KMS-11 (cell line): ENCODE measurements at regions not wholly inside any gene's neighbourhood (a gene's known extent, or its start where the extent isn't known, plus 50 kb on each side); places are given as distances from the start of the nearest gene placed in this dataset.

Experiments used
- H2AFZ ChIP-seq: fragments of 200-600 bp; sonication (generic); 2 replicates; pipeline ENCODE4 v1.6.1; 2016; ENCODE audit warnings: antibody characterized with exemption, mixed run types, low read depth
- H3K27ac ChIP-seq: fragments of 200-600 bp; sonication (generic); 2 replicates; pipeline ENCODE4 v1.6.1; 2016; ENCODE audit warnings: mild to moderate bottlenecking, mixed run types
- H3K27me3 ChIP-seq: fragments of 200-600 bp; sonication (generic); 2 replicates; pipeline ENCODE4 v1.6.1; 2017; ENCODE audit warnings: mild to moderate bottlenecking, low read depth, mixed run types, moderate library complexity; ENCODE audit not compliant: insufficient read depth
- H3K36me3 ChIP-seq: fragments of 200-600 bp; sonication (generic); 2 replicates; pipeline ENCODE4 v1.6.1; 2017; ENCODE audit warnings: mild to moderate bottlenecking, mixed run types; ENCODE audit not compliant: insufficient read depth
- H3K4me1 ChIP-seq: fragments of 200-600 bp; sonication (generic); 2 replicates; pipeline ENCODE4 v1.6.1; 2016; ENCODE audit warnings: mild to moderate bottlenecking, low read depth, mixed run types; ENCODE audit not compliant: poor library complexity, severe bottlenecking
- H3K4me2 ChIP-seq: fragments of 200-600 bp; sonication (generic); 2 replicates; pipeline ENCODE4 v1.7.0; 2016; ENCODE audit warnings: mild to moderate bottlenecking, mixed run types
- H3K4me3 ChIP-seq: fragments of 200-600 bp; sonication (generic); IDR thresholded peaks from 2 replicates; pipeline ENCODE4 v1.6.1; 2017; ENCODE audit warnings: low read depth, low read length, mixed read lengths; ENCODE audit not compliant: insufficient read depth
- H3K79me2 ChIP-seq: fragments of 200-600 bp; sonication (generic); 2 replicates; pipeline ENCODE4 v1.6.1; 2016; ENCODE audit warnings: low read depth, mixed run types; ENCODE audit not compliant: insufficient read depth
- H3K9ac ChIP-seq: fragments of 200-600 bp; sonication (generic); 2 replicates; pipeline ENCODE4 v1.6.1; 2016; ENCODE audit warnings: mild to moderate bottlenecking, mixed run types
- H4K20me1 ChIP-seq: fragments of 200-600 bp; sonication (generic); 2 replicates; pipeline ENCODE4 v1.6.1; 2016; ENCODE audit warnings: mild to moderate bottlenecking, mixed run types; ENCODE audit not compliant: insufficient read depth
- TF ChIP-seq, protein P1 (sequence below): fragments of 200-600 bp; sonication (generic); conservative IDR thresholded peaks from 2 replicates; pipeline ENCODE4 v1.6.1; 2017; ENCODE audit warnings: low read depth, mild to moderate bottlenecking, antibody characterized with exemption, low read length, moderate library complexity, mixed read lengths

DNA sequence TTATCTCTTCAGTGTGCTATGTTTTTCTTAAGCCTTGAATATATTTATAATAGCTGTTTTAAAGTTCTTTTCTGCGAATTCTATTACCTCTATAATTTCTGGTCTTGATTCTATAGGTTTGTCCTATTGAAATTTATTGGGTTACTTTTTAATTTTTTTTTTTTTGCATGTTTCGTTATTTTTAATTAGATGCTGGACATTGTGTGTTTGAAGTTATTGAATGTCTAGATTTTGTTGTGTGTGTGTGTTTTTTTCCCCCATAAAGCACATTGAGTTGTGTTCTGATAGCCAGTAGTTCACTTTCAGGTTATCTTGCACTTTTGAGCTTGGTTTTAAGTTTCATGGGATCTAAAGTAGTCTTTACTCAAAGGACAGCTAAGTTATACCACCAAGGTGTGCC is 394.9 kb downstream of the RPS24 start:
- TF ChIP-seq, protein P1, sequence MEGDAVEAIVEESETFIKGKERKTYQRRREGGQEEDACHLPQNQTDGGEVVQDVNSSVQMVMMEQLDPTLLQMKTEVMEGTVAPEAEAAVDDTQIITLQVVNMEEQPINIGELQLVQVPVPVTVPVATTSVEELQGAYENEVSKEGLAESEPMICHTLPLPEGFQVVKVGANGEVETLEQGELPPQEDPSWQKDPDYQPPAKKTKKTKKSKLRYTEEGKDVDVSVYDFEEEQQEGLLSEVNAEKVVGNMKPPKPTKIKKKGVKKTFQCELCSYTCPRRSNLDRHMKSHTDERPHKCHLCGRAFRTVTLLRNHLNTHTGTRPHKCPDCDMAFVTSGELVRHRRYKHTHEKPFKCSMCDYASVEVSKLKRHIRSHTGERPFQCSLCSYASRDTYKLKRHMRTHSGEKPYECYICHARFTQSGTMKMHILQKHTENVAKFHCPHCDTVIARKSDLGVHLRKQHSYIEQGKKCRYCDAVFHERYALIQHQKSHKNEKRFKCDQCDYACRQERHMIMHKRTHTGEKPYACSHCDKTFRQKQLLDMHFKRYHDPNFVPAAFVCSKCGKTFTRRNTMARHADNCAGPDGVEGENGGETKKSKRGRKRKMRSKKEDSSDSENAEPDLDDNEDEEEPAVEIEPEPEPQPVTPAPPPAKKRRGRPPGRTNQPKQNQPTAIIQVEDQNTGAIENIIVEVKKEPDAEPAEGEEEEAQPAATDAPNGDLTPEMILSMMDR = no peak
- no peaks in the 10 kb centered on the region for H4K20me1 ChIP-seq
- no peaks in the 10 kb centered on the region for H3K79me2 ChIP-seq
- no peak overlapping the region for H3K4me2 ChIP-seq
- H3K27ac ChIP-seq = no peak overlapping the region
- H3K4me3 ChIP-seq = no peak overlapping the region
- no peaks in the 10 kb centered on the region for H3K4me1 ChIP-seq
- H3K27me3 ChIP-seq = no peaks in the 10 kb centered on the region
- no peak overlapping the region for H2AFZ ChIP-seq
- H3K36me3 ChIP-seq = no peaks in the 10 kb centered on the region
- H3K9ac ChIP-seq = no peak overlapping the region

DNA sequence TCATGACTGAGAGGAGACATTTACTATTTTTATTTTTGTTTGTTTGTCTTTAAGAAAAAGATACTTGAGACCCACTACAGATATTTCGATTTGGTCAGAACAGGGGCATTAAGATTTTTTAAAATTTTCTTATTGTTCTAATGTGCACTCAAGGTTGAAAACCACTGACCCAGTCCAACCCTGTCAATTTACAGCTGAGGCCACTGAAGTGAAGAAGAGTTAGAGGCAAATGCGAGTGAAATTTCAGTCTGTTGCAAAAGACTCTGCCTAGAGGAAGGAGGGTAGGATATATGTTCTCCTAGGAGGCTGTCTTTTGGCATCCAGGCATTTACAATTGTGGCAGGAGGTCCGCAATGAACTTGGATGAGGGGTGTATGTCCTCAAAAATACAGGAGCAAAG is 396.3 kb downstream of the RPS24 start:
- Histone ChIP-seq H3K27me3 (no peaks in the 10 kb centered on the region), H4K20me1 (no peaks in the 10 kb centered on the region), H3K9ac (no peak overlapping the region), H2AFZ (no peak overlapping the region), H3K4me1 (no peaks in the 10 kb centered on the region), H3K27ac (no peak overlapping the region), H3K4me2 (no peak overlapping the region), H3K79me2 (no peaks in the 10 kb centered on the region), H3K36me3 (no peaks in the 10 kb centered on the region), H3K4me3 (no peak overlapping the region)
- TF ChIP-seq, protein P1 = no peak

DNA sequence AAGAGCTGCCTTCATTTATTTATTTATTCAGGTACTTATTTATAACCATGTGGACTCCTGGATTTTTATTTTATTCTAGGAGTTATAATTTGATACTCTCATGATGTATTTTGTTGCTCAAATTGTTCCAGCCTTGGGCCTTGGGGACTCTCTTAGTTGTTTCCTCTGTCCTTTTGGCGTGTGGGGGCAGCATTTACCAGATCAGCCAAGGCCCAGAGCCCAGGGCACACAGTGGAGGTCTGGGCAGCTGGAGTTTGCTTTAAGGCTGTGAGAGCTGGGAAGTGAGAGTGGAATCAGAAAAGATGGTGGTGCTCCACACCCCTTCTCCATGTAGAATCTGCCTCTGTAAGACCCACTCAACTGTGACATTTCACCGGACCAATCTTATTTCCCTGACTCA is 398.9 kb downstream of the RPS24 start:
- H3K27me3 ChIP-seq = no peaks in the 10 kb centered on the region
- H3K4me2 ChIP-seq = no peak overlapping the region
- no peak overlapping the region for H3K4me3 ChIP-seq
- no peak overlapping the region for H3K9ac ChIP-seq
- H4K20me1 ChIP-seq = no peaks in the 10 kb centered on the region
- H3K4me1 ChIP-seq = no peaks in the 10 kb centered on the region
- TF ChIP-seq, protein P1 = no peak
- H3K36me3 ChIP-seq = no peaks in the 10 kb centered on the region
- H3K79me2 ChIP-seq = no peaks in the 10 kb centered on the region
- no peak overlapping the region for H3K27ac ChIP-seq
- no peak overlapping the region for H2AFZ ChIP-seq

DNA sequence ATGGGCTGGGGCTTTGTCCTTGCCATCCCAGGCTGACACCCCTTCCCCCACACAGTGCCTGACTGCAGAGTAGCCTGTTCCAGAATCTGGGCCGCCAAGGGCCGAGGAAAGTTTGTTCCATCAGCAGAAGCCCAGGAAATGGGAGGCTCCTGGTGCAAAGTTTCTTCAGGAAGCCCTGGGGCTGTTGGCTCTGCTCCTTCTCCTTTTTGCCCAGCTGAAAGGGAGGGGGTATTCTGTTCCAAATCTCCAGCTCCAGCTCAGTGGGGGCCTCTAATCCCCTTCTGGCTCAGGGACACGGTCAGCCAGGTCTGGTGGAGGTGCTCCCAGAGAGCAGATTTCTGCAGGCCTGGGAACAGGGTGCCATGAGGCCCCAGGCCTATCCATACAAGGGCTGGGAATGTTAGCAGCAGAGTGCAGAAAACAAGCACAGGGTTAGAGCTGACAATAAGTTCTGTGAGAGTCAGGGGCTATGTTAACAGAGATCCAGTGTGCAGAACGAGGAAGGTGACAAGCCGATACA is 399.5 kb downstream of the RPS24 start:
- H3K36me3 ChIP-seq = no peaks in the 10 kb centered on the region
- H3K27me3 ChIP-seq = no peaks in the 10 kb centered on the region
- no peak overlapping the region for H3K4me3 ChIP-seq
- no peak overlapping the region for H3K4me2 ChIP-seq
- no peaks in the 10 kb centered on the region for H3K79me2 ChIP-seq
- no peak overlapping the region for H2AFZ ChIP-seq
- TF ChIP-seq, protein P1 = no peak
- H4K20me1 ChIP-seq = no peaks in the 10 kb centered on the region
- no peak overlapping the region for H3K27ac ChIP-seq
- no peak overlapping the region for H3K9ac ChIP-seq
- no peaks in the 10 kb centered on the region for H3K4me1 ChIP-seq
